CD14-positive monocyte (primary cell): ENCODE measurements at regions not wholly inside any gene's neighbourhood (a gene's known extent, or its start where the extent isn't known, plus 50 kb on each side); places are given as distances from the start of the nearest gene placed in this dataset.

ENCODE experiments used
- DNase-seq, 3 donors: peaks; one replicate each; pipeline ENCODE4 v3.0.0-alpha.2; 2011 to 2022
- H2AFZ ChIP-seq: 2 replicates; pipeline ENCODE4 v1.6.0; 2012; ENCODE audit warnings: mild to moderate bottlenecking, low read depth, low read length, inconsistent platforms; ENCODE audit not compliant: insufficient read depth, poor library complexity, severe bottlenecking
- H3K27ac ChIP-seq, 2 donors: 1 replicate in 1 of 2; 2 replicates in 1 of 2; pipeline ENCODE4 v1.5.1; 2012 to 2013; ENCODE audit warnings: low read length in 2 of 2, control low read depth in 1 of 2, inconsistent platforms in 1 of 2, low read depth in 1 of 2, mild to moderate bottlenecking in 1 of 2
- H3K27me3 ChIP-seq, 2 donors: one replicate each; pipeline versions ENCODE4 v1.6.0 to v1.6.1; 2011 to 2013; ENCODE audit warnings: low read length in 2 of 2; ENCODE audit not compliant: control insufficient read depth in 2 of 2, insufficient read depth in 2 of 2
- H3K36me3 ChIP-seq, 2 donors: replicated peaks in 1 of 2; 1 replicate in 1 of 2; 2 replicates in 1 of 2; pipeline versions ENCODE4 v1.5.1 to v1.6.1; 2012 to 2013; ENCODE audit warnings: low read length in 2 of 2, control low read depth in 1 of 2, inconsistent platforms in 1 of 2, mild to moderate bottlenecking in 1 of 2; ENCODE audit not compliant: insufficient read depth in 2 of 2, control insufficient read depth in 1 of 2
- H3K4me1 ChIP-seq, 2 donors: 1 replicate in 1 of 2; 2 replicates in 1 of 2; pipeline versions ENCODE4 v1.5.1 to v1.6.1; 2012 to 2013; ENCODE audit warnings: low read length in 2 of 2, control low read depth in 1 of 2, inconsistent platforms in 1 of 2, mild to moderate bottlenecking in 1 of 2, moderate library complexity in 1 of 2; ENCODE audit not compliant: insufficient read depth in 2 of 2, control insufficient read depth in 1 of 2
- H3K4me2 ChIP-seq: replicated peaks from 2 replicates; pipeline ENCODE3; 2012; ENCODE audit warnings: low read length, moderate library complexity, mild to moderate bottlenecking; ENCODE audit not compliant: poor library complexity, severe bottlenecking; ENCODE audit errors: extremely low read depth
- H3K4me3 ChIP-seq, 3 experiments: fragments of 200-600 bp in 1 of 3; sonication (generic) in 1 of 3; replicated peaks in 1 of 3; 1 replicate in 2 of 3; 2 replicates in 1 of 3; pipeline ENCODE4 v1.5.1; 2011 to 2013; ENCODE audit warnings: low read length in 3 of 3, mild to moderate bottlenecking in 3 of 3, control low read depth in 2 of 3, low read depth in 2 of 3, inconsistent platforms in 1 of 3, moderate library complexity in 1 of 3
- H3K79me2 ChIP-seq: 2 replicates; pipeline ENCODE4 v1.6.0; 2012; ENCODE audit warnings: mild to moderate bottlenecking, control low read depth, inconsistent platforms, low read length, moderate library complexity; ENCODE audit not compliant: insufficient read depth
- H3K9ac ChIP-seq: 2 replicates; pipeline ENCODE4 v1.6.0; 2017; ENCODE audit warnings: low read length, mild to moderate bottlenecking; ENCODE audit not compliant: insufficient read depth, poor library complexity, severe bottlenecking
- H3K9me3 ChIP-seq, 2 donors: replicated peaks in 1 of 2; 1 replicate in 1 of 2; 2 replicates in 1 of 2; pipeline versions ENCODE4 v1.5.1 to v1.6.1; 2012 to 2013; ENCODE audit warnings: low read length in 2 of 2, control low read depth in 1 of 2; ENCODE audit not compliant: control insufficient read depth in 1 of 2, insufficient read depth in 1 of 2
- H4K20me1 ChIP-seq: 2 replicates; pipeline ENCODE4 v1.6.0; 2012; ENCODE audit warnings: mild to moderate bottlenecking, low read length, control low read depth, moderate library complexity; ENCODE audit not compliant: insufficient read depth
- H3K27ac Mint-ChIP-seq, 7 donors: one replicate each; pipeline ENCODE4 v1.8.0; 2020; ENCODE audit warnings: mild to moderate bottlenecking in 7 of 7, mixed read lengths in 7 of 7, moderate library complexity in 6 of 7, inconsistent platforms in 2 of 7
- H3K27me3 Mint-ChIP-seq, 3 donors: one replicate each; pipeline ENCODE4 v1.8.0; 2021 to 2022; ENCODE audit warnings: low read depth in 3 of 3, mild to moderate bottlenecking in 3 of 3, mixed read lengths in 3 of 3, moderate library complexity in 3 of 3, inconsistent platforms in 1 of 3
- H3K36me3 Mint-ChIP-seq, 2 donors: one replicate each; pipeline ENCODE4 v1.8.0; 2020; ENCODE audit warnings: mixed read lengths in 2 of 2, inconsistent platforms in 1 of 2, mild to moderate bottlenecking in 1 of 2
- H3K4me1 Mint-ChIP-seq: one replicate; pipeline ENCODE4 v1.8.0; 2020; ENCODE audit warnings: mild to moderate bottlenecking, mixed read lengths
- H3K4me3 Mint-ChIP-seq, 2 donors: one replicate each; pipeline ENCODE4 v1.8.0; 2020; ENCODE audit warnings: mild to moderate bottlenecking in 2 of 2, mixed read lengths in 2 of 2, moderate library complexity in 1 of 2
- H3K9me3 Mint-ChIP-seq, 7 donors: one replicate each; pipeline ENCODE4 v1.8.0; 2020 to 2022; ENCODE audit warnings: mixed read lengths in 7 of 7, mild to moderate bottlenecking in 6 of 7, moderate library complexity in 6 of 7, inconsistent platforms in 2 of 7
- CTCF ChIP-seq: fragments of 200-600 bp; IDR thresholded peaks from one replicate; pipeline ENCODE4 v1.8.0; 2022; ENCODE audit warnings: antibody characterized with exemption, mild to moderate bottlenecking
- WGBS: methylation state at CpG from one replicate; pipeline ENCODE4 v1.1.5; 2013; ENCODE audit warnings: missing lambda C conversion rate; ENCODE audit not compliant: insufficient coverage; 5-methylcytosine and 5-hydroxymethylcytosine counted together
- intact Hi-C, 2 donors: fragments of 100-400 bp; cut with micrococcal nuclease; formaldehyde crosslinking; loops; one replicate each; pipeline versions ENCODE4 v1.15.0 to v1.15.1; 2023

- Histone ChIP-seq H3K9me3 (no peaks in the 10 kb centered on the region), H3K27me3 (no peaks in the 10 kb centered on the region), H3K4me1 (no peaks in the 10 kb centered on the region), H2AFZ (no peak overlapping the region), H3K79me2 (no peaks in the 10 kb centered on the region), H3K27ac (no peak overlapping the region), H4K20me1 (no peaks in the 10 kb centered on the region), H3K9ac (no peak overlapping the region), H3K36me3 (no peaks in the 10 kb centered on the region), H3K4me3 (no peak overlapping the region), H3K4me2 (no peak overlapping the region)
- H3K27me3 Mint-ChIP-seq, result peaks cover 0 to 2% (median 0%) of the 10 kb centered on the region in 3 donors
- no peaks in the 10 kb centered on the region for H3K9me3 Mint-ChIP-seq
- DNase-seq, result no peak
- no peaks in the 10 kb centered on the region for H3K4me1 Mint-ChIP-seq
- H3K4me3 Mint-ChIP-seq, result no peak overlapping the region
- no peaks in the 10 kb centered on the region for H3K36me3 Mint-ChIP-seq
- intact Hi-C loops, result no loop called here
- no peak for TF ChIP-seq CTCF
- no CpG with 5 or more reads among the region's 1 CpG for WGBS
- no peak overlapping the region for H3K27ac Mint-ChIP-seq
Observed at GRCh38 chr6:102944475-102944874, 1551.0 kb downstream of the GRIK2 start.

GRCh38 chr6:102942206-102942605 is 1548.7 kb downstream of the GRIK2 start:
- Histone ChIP-seq H2AFZ (no peak overlapping the region), H3K9me3 (no peaks in the 10 kb centered on the region), H3K36me3 (no peaks in the 10 kb centered on the region), H3K4me3 (no peak overlapping the region), H3K27ac (no peak overlapping the region), H3K4me2 (no peak overlapping the region), H3K27me3 (no peaks in the 10 kb centered on the region), H3K79me2 (no peaks in the 10 kb centered on the region), H3K4me1 (no peaks in the 10 kb centered on the region), H4K20me1 (no peaks in the 10 kb centered on the region), H3K9ac (no peak overlapping the region)
- Mint-ChIP-seq H3K9me3 (no peaks in the 10 kb centered on the region), H3K4me1 (no peaks in the 10 kb centered on the region), H3K27ac (no peak overlapping the region), H3K27me3 (peaks cover 0 to 2% (median 0%) of the 10 kb centered on the region in 3 donors), H3K4me3 (no peak overlapping the region), H3K36me3 (no peaks in the 10 kb centered on the region)
- no peak for TF ChIP-seq CTCF
- intact Hi-C loops, result no loop called here
- no peak for DNase-seq
